Ascending aorta (tissue), 2 donors: ENCODE measurements at regions not wholly inside any gene's neighbourhood (a gene's known extent, or its start where the extent isn't known, plus 50 kb on each side); places are given as distances from the start of the nearest gene placed in this dataset.

Experiments
- DNase-seq, 2 donors: peaks; one replicate each; pipeline ENCODE4 v3.0.0-alpha.2; 2019; ENCODE audit warnings: low spot score in 2 of 2
- H3K27ac ChIP-seq, 2 donors: fragments of 200-600 bp; sonication (generic); one replicate each; pipeline ENCODE4 v1.5.1; 2016 to 2017; ENCODE audit warnings: mild to moderate bottlenecking in 1 of 2
- H3K27me3 ChIP-seq: fragments of 200-600 bp; sonication (generic); one replicate; pipeline ENCODE4 v1.5.1; 2017
- H3K36me3 ChIP-seq, 2 donors: fragments of 200-600 bp; sonication (generic); one replicate each; pipeline ENCODE4 v1.5.1; 2016
- H3K4me1 ChIP-seq, 2 donors: fragments of 200-600 bp; sonication (generic); one replicate each; pipeline ENCODE4 v1.5.1; 2016 to 2017; ENCODE audit warnings: mild to moderate bottlenecking in 1 of 2
- H3K4me3 ChIP-seq, 2 donors: fragments of 200-600 bp; sonication (generic); one replicate each; pipeline ENCODE4 v1.5.1; 2016 to 2017; ENCODE audit warnings: mild to moderate bottlenecking in 1 of 2
- H3K9me3 ChIP-seq, 2 donors: fragments of 200-600 bp; sonication (generic); one replicate each; pipeline ENCODE4 v1.5.1; 2016
- CTCF ChIP-seq, 3 experiments: fragments of 200-600 bp in 2 of 3; fragments of 450-650 bp in 1 of 3; sonication (generic) in 2 of 3; IDR thresholded peaks; one replicate each; pipeline ENCODE4 v1.5.1; 2016 to 2019; ENCODE audit warnings: antibody characterized with exemption in 3 of 3, mild to moderate bottlenecking in 1 of 3, moderate library complexity in 1 of 3
- intact Hi-C: fragments of 100-400 bp; cut with DNase I; formaldehyde crosslinking; loops from one replicate; pipeline ENCODE4 v1.15.1; 2023

DNA sequence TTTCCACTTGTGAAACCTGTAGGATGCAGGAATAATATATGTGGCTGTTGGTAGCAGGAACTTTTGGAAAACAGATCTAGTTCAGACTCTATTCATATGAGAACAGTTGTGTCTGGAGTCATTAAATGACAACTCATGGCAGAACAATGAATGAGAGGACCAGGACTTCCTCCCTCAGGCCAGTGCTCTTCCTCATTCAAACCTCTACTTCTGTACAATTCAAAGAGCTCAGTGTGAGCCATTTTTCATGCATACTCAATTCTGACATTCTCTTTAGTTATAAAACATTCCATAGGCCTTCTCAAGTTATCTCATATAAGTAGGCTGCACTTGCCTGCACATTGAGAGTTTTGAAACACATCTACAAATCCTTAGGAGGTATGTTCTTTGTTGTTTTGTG, 1526.6 kb upstream of the FLRT2 start:
- intact Hi-C loops, result no loop called here
- H3K27me3 ChIP-seq, result no peaks in the 10 kb centered on the region

GRCh38 chr14:84006643-84007155, 1523.2 kb upstream of the FLRT2 start:
- intact Hi-C loops, result no loop called here
- no peak overlapping the region for H3K27ac ChIP-seq
- H3K36me3 ChIP-seq, result no peaks in the 10 kb centered on the region
- no peaks in the 10 kb centered on the region for H3K4me1 ChIP-seq
- H3K9me3 ChIP-seq, result no peaks in the 10 kb centered on the region
- TF ChIP-seq CTCF (IDR thresholded peaks at IDR 0.05), result no peak
- H3K27me3 ChIP-seq, result no peaks in the 10 kb centered on the region
- DNase-seq, result no peak
- H3K4me3 ChIP-seq, result no peak overlapping the region

More for the DNA sequence above, 1526.6 kb upstream of the FLRT2 start:
- Histone ChIP-seq H3K4me1 (no peaks in the 10 kb centered on the region), H3K27ac (no peak overlapping the region), H3K9me3 (no peaks in the 10 kb centered on the region), H3K4me3 (no peak overlapping the region), H3K36me3 (no peaks in the 10 kb centered on the region)
- DNase-seq, result no peak
- TF ChIP-seq CTCF (IDR thresholded peaks at IDR 0.05), result no peak

- H3K9me3 ChIP-seq, result no peaks in the 10 kb centered on the region
- intact Hi-C loops, result no loop called here
- no peak overlapping the region for H3K27ac ChIP-seq
- no peaks in the 10 kb centered on the region for H3K27me3 ChIP-seq
- H3K4me1 ChIP-seq, result no peaks in the 10 kb centered on the region
- DNase-seq, result no peak
- TF ChIP-seq CTCF (IDR thresholded peaks at IDR 0.05), result no peak
- no peaks in the 10 kb centered on the region for H3K36me3 ChIP-seq
- no peak overlapping the region for H3K4me3 ChIP-seq
Measured at GRCh38 chr14:84013424-84013823, 1516.5 kb upstream of the FLRT2 start.

DNA sequence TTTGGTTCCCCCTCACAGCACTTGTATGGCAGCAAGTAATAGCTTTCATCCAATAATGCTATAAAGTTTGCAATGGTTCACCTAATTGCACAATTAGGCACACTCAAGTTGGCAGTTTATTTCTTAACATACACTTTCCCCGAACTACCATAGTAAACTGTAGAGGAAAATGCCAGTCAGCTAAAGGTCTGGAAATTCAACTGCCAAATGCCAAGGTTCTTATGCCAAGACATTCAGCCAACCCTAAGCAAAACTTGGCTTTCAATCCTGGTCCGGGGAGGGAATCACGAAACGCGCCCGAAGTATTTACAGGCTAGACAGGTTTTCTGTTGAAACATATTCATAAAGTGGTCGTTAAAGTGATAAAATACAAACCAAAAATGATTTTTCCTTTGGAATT, 1512.4 kb upstream of the FLRT2 start:
- Histone ChIP-seq H3K27ac (no peak overlapping the region), H3K36me3 (no peaks in the 10 kb centered on the region), H3K9me3 (no peaks in the 10 kb centered on the region), H3K27me3 (no peaks in the 10 kb centered on the region), H3K4me3 (no peak overlapping the region), H3K4me1 (no peaks in the 10 kb centered on the region)
- intact Hi-C loops, result no loop called here
- TF ChIP-seq CTCF (IDR thresholded peaks at IDR 0.05), result no peak
- DNase-seq, result no peak

- Histone ChIP-seq H3K27ac (no peak overlapping the region), H3K9me3 (no peaks in the 10 kb centered on the region), H3K36me3 (no peaks in the 10 kb centered on the region), H3K4me3 (no peak overlapping the region), H3K4me1 (no peaks in the 10 kb centered on the region), H3K27me3 (no peaks in the 10 kb centered on the region)
- TF ChIP-seq CTCF (IDR thresholded peaks at IDR 0.05), result no peak
- intact Hi-C loops, result no loop called here
- DNase-seq, result no peak
Measured at GRCh38 chr14:84021433-84021832, 1508.5 kb upstream of the FLRT2 start.

GRCh38 chr14:84024231-84024820, 1505.6 kb upstream of the FLRT2 start:
- Histone ChIP-seq H3K27ac (no peak overlapping the region), H3K36me3 (no peaks in the 10 kb centered on the region), H3K9me3 (no peaks in the 10 kb centered on the region), H3K4me3 (no peak overlapping the region), H3K27me3 (no peaks in the 10 kb centered on the region), H3K4me1 (no peaks in the 10 kb centered on the region)
- no peak for TF ChIP-seq CTCF (IDR thresholded peaks at IDR 0.05)
- no peak for DNase-seq
- intact Hi-C loops, result no loop called here
